IMR-90 (cell line): ENCODE measurements at regions not wholly inside any gene's neighbourhood (a gene's known extent, or its start where the extent isn't known, plus 50 kb on each side); places are given as distances from the start of the nearest gene placed in this dataset.

Experiments
- ATAC-seq: fragments of 200-7000 bp; cut with Tn5 transposase; 2 replicates; pipeline ENCODE4 v1.9.1; 2020; ENCODE audit warnings: low read depth, mild to moderate bottlenecking, moderate library complexity
- BruUV-seq: library from RNA; stranded (reverse); fragments of 400-500 nt; replicated peaks from 2 replicates; lab custom pipeline; 2021; lab: Mats Ljungman, UMichigan
- CTCF ChIA-PET: fragments of 300-600 bp; formaldehyde crosslinking; extraction: SDS; loops from one replicate; lab custom pipeline; 2021; ENCODE audit warnings: antibody characterized with exemption; lab: Yijun Ruan, JAX
- POLR2A ChIA-PET: fragments of 300-600 bp; sonication (Branson Sonifier 250); formaldehyde crosslinking; loops from one replicate; lab custom pipeline; 2022; ENCODE audit warnings: antibody characterized with exemption; ENCODE audit not compliant: unreplicated experiment; lab: Charles Lee
- DNase-seq: peaks from one replicate; pipeline ENCODE4 v3.0.0; 2013
- H2AFZ ChIP-seq: replicated peaks from 2 replicates; pipeline ENCODE3; 2013; ENCODE audit warnings: low read length, mild to moderate bottlenecking; ENCODE audit not compliant: poor library complexity
- H2AK5ac ChIP-seq: 2 replicates; pipeline ENCODE4 v1.6.1; 2013; ENCODE audit warnings: low read depth, low read length, inconsistent platforms
- H2AK9ac ChIP-seq: replicated peaks from 2 replicates; pipeline ENCODE3; 2013; ENCODE audit warnings: mild to moderate bottlenecking, low read depth, low read length, moderate library complexity; ENCODE audit not compliant: poor library complexity
- H2BK120ac ChIP-seq: 2 replicates; pipeline ENCODE4 v1.6.1; 2013; ENCODE audit warnings: low read depth, low read length, inconsistent platforms
- H2BK15ac ChIP-seq: 3 replicates; pipeline ENCODE4 v1.6.1; 2013; ENCODE audit warnings: low read depth, low read length, inconsistent platforms
- H2BK20ac ChIP-seq: 2 replicates; pipeline ENCODE4 v1.6.1; 2013; ENCODE audit warnings: low read depth, mild to moderate bottlenecking, inconsistent platforms, low read length, moderate library complexity
- H2BK5ac ChIP-seq: 2 replicates; pipeline ENCODE4 v1.6.1; 2013; ENCODE audit warnings: mild to moderate bottlenecking, low read depth, low read length, inconsistent platforms; ENCODE audit not compliant: poor library complexity, severe bottlenecking
- H3K14ac ChIP-seq: replicated peaks from 2 replicates; pipeline ENCODE4 v1.6.1; 2013; ENCODE audit warnings: low read depth, low read length, inconsistent platforms
- H3K18ac ChIP-seq: 2 replicates; pipeline ENCODE4 v1.6.1; 2013; ENCODE audit warnings: low read depth, low read length, control low read depth
- H3K23ac ChIP-seq: 2 replicates; pipeline ENCODE4 v1.6.1; 2013; ENCODE audit warnings: low read depth, low read length, inconsistent platforms
- H3K27ac ChIP-seq: 2 replicates; pipeline ENCODE4 v1.5.1; 2013; ENCODE audit warnings: mild to moderate bottlenecking, control low read depth, low read length; ENCODE audit not compliant: insufficient read depth
- H3K27me3 ChIP-seq: 2 replicates; pipeline ENCODE4 v1.6.1; 2013; ENCODE audit warnings: low read length; ENCODE audit not compliant: control insufficient read depth, insufficient read depth
- H3K36me3 ChIP-seq: 2 replicates; pipeline ENCODE4 v1.6.1; 2013; ENCODE audit warnings: low read length, mixed read lengths; ENCODE audit not compliant: control insufficient read depth, insufficient read depth
- H3K4ac ChIP-seq: 2 replicates; pipeline ENCODE4 v1.6.1; 2013; ENCODE audit warnings: low read depth, low read length, inconsistent platforms
- H3K4me1 ChIP-seq: 2 replicates; pipeline ENCODE4 v1.6.1; 2013; ENCODE audit warnings: low read length, mixed read lengths; ENCODE audit not compliant: control insufficient read depth, insufficient read depth
- H3K4me2 ChIP-seq: 2 replicates; pipeline ENCODE4 v1.6.1; 2013; ENCODE audit warnings: low read depth, mild to moderate bottlenecking, control low read depth, low read length, moderate library complexity
- H3K4me3 ChIP-seq: 2 replicates; pipeline ENCODE4 v1.5.1; 2013; ENCODE audit warnings: low read depth, mild to moderate bottlenecking, control low read depth, low read length, moderate library complexity; ENCODE audit not compliant: insufficient read depth
- H3K56ac ChIP-seq: 2 replicates; pipeline ENCODE4 v1.6.1; 2013; ENCODE audit warnings: low read length, inconsistent platforms; ENCODE audit not compliant: insufficient read depth; ENCODE audit errors: extremely low read depth
- H3K79me1 ChIP-seq, 2 experiments: 2 replicates each; pipeline ENCODE4 v1.6.1; 2013; ENCODE audit warnings: low read length in 2 of 2, inconsistent platforms in 1 of 2, low read depth in 1 of 2
- H3K9ac ChIP-seq: 2 replicates; pipeline ENCODE4 v1.6.1; 2013; ENCODE audit warnings: low read depth, low read length, control low read depth
- H3K9me1 ChIP-seq: 2 replicates; pipeline ENCODE4 v1.6.1; 2013; ENCODE audit warnings: low read length, inconsistent platforms; ENCODE audit not compliant: insufficient read depth
- H3K9me3 ChIP-seq: 2 replicates; pipeline ENCODE4 v1.6.1; 2013; ENCODE audit warnings: low read length; ENCODE audit not compliant: control insufficient read depth, insufficient read depth
- H4K20me1 ChIP-seq: 2 replicates; pipeline ENCODE4 v1.6.1; 2013; ENCODE audit warnings: low read length, inconsistent platforms; ENCODE audit not compliant: insufficient read depth
- H4K5ac ChIP-seq: 2 replicates; pipeline ENCODE4 v1.6.1; 2013; ENCODE audit warnings: mild to moderate bottlenecking, low read depth, low read length, control low read depth
- H4K8ac ChIP-seq, 2 experiments: 2 replicates each; pipeline ENCODE4 v1.6.1; 2013; ENCODE audit warnings: low read depth in 2 of 2, low read length in 2 of 2, control low read depth in 1 of 2, inconsistent platforms in 1 of 2
- H4K91ac ChIP-seq: 2 replicates; pipeline ENCODE4 v1.6.1; 2013; ENCODE audit warnings: low read depth, low read length, inconsistent platforms; ENCODE audit not compliant: insufficient read depth
- CEBPB ChIP-seq: IDR thresholded peaks from 2 replicates; pipeline ENCODE4 v1.6.1; 2012; ENCODE audit warnings: low read depth, low read length, improper control_type of control experiment
- MAFK ChIP-seq: IDR thresholded peaks from 2 replicates; pipeline ENCODE4 v1.6.1; 2012; ENCODE audit warnings: low read depth, low read length, improper control_type of control experiment
- WGBS, 2 experiments: methylation state at CpG; one replicate each; pipeline versions ENCODE4 v1.1.5 to v1.1.7; 2013; ENCODE audit warnings: missing lambda C conversion rate in 2 of 2; ENCODE audit not compliant: insufficient read length in 1 of 2; ENCODE audit errors: extremely low coverage in 2 of 2; 5-methylcytosine and 5-hydroxymethylcytosine counted together
- dilution Hi-C: fragments of 300-500 bp; cut with HindIII; formaldehyde crosslinking; loops from one replicate; pipeline ENCODE4 v1.14.3; 2018; ENCODE audit warnings: low sequenced_read_pairs; ENCODE audit not compliant: unreplicated experiment
- in situ Hi-C: fragments of 300-500 bp; cut with MboI; formaldehyde crosslinking; loops from 3 replicates; pipeline ENCODE4 v1.14.3; 2019; ENCODE audit warnings: low sequenced_read_pairs, inconsistent platforms, mixed read lengths
- intact Hi-C: fragments of 100-400 bp; cut with micrococcal nuclease; formaldehyde crosslinking; loops from 2 replicates; pipeline ENCODE4 v1.10.0; 2022

DNA sequence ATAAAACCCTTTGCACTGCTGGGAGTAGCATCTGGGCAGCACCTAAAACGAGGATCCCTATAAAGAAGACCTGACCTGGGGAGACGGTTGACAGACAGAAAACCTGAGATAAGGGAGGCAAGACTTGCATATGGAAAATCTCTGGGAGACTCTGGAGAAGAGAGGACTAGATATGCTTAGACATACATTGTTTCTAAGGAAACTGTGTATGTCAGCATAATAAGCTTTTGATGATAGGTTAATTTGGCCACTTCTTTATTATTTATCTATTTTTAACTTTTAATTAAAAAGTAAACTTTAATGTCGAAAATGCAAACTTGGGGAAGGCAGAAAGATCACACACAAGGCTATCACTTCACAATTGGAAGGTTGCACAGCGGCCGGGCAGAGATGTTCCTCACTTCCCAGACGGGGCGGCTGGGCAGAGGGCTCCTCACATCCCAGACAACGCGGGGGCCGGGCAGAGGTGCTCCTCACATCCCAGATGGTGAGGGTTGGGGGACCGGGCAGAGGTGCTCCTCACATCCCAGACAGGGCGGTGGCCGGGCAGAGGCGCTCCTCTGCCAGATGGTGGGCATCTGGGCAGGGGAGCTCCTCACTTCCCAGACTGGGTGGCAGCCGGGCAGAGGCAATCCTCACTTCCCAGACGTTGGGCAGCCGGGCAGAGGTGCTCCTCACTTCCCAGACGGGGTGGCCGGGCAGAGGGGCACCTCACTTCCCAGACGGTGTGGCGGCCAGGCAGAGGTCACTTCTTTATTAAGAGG is 64.3 kb upstream of the HS3ST3A1 start:
- ATAC-seq (no peak), DNase-seq (no peak)
- H4K20me1 ChIP-seq: no peaks in the 10 kb centered on the region
- no TSS peak for BruUV-seq
- ChIA-PET POLR2A (no interaction called here), CTCF (interaction anchor here (0.6 kb wide), 1 partner anchor 10 kb away, joined by 3 read pairs; no protein-coding TSS in a partner anchor)
- H3K18ac ChIP-seq: no peak overlapping the region
- dilution Hi-C loops (no loop called here), in situ Hi-C loops (no loop called here), intact Hi-C loops (no loop called here)
- no peak overlapping the region for H3K56ac ChIP-seq
- H2AK5ac ChIP-seq: no peak overlapping the region
- WGBS, 2 experiments: no CpG with 5 or more reads among the region's 21 CpGs
- no peak overlapping the region for H4K5ac ChIP-seq
- no peak overlapping the region for H2AK9ac ChIP-seq
- H3K4ac ChIP-seq: no peak overlapping the region
- no peaks in the 10 kb centered on the region for H3K9me1 ChIP-seq
- no peak overlapping the region for H3K14ac ChIP-seq
- no peak overlapping the region for H3K4me3 ChIP-seq
- H3K27ac ChIP-seq: no peak overlapping the region
- H3K4me2 ChIP-seq: no peak overlapping the region
- H3K79me1 ChIP-seq: no peaks in the 10 kb centered on the region
- no peak overlapping the region for H2BK5ac ChIP-seq
- H3K9ac ChIP-seq: no peak overlapping the region
- no peaks in the 10 kb centered on the region for H3K36me3 ChIP-seq
- no peak overlapping the region for H3K23ac ChIP-seq
- H3K27me3 ChIP-seq: no peaks in the 10 kb centered on the region
- TF ChIP-seq CEBPB (no peak), MAFK (peak; percentile 76)
- H3K9me3 ChIP-seq: peaks cover 6% of the 10 kb centered on the region
- no peak overlapping the region for H4K8ac ChIP-seq
- H3K4me1 ChIP-seq: no peaks in the 10 kb centered on the region
- no peak overlapping the region for H4K91ac ChIP-seq
- H2BK15ac ChIP-seq: no peak overlapping the region
- no peak overlapping the region for H2BK120ac ChIP-seq
- no peak overlapping the region for H2BK20ac ChIP-seq
- H2AFZ ChIP-seq: no peak overlapping the region
